GM19395 (cell line): ENCODE measurements at regions not wholly inside any gene's neighbourhood (a gene's known extent, or its start where the extent isn't known, plus 50 kb on each side); places are given as distances from the start of the nearest gene placed in this dataset.
"Not testable (repeated sequence)": the region's sequence is repeated elsewhere in the genome, so short reads cannot be mapped to it uniquely, and the experiment has no call there.

Source experiments
- ATAC-seq: cut with Tn5 transposase; IDR thresholded peaks from one replicate; pipeline ENCODE4 v1.9.1; 2021; ENCODE audit warnings: mild to moderate bottlenecking, moderate library complexity; ENCODE audit not compliant: unreplicated experiment

DNA sequence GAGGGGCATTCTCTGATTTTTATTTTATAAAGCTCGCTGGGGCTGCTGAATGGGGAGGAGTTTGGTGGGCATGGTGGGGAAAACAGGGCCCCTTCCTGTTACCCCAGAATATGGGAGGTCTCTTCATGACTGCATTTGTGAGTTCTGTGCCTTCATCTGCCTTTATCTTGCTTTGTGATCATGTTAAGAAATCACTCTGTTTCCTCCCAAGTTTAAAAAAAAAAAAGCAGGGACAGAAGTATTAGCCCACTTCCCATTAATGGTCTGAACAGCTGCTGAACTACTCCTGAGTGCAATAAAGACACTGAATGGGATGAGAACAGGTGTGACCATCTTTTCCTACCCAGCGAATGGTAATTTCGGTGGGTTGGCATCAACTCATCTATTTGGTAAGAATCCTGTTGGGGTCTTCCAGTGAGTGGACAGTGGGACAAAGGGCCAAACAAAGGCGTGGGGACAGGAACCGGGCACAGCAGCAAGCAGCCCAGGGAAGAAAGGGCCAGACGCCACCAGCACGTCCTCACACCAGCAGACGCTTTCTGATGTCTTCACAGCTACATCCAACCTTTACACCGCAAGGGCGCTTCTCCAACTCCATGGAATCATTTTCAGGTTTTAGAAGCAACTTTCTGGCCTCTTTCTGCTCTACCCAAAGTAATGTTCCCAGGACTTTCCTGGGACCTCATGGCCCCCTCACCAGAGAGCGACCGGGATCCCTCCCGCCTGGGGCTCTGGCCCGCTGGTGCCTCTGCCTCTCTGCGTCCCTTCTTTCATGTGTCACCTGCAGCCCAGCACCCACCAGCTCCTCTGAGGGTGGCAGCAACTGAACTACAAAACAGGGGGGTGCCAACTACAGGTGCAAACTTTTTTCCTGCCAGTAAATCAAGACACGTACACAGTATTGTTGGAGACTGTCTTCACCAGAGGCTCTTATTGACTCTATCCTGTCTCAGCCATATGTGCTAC is 160.2 kb downstream of the ADSS2 start:
- no peak for ATAC-seq

DNA sequence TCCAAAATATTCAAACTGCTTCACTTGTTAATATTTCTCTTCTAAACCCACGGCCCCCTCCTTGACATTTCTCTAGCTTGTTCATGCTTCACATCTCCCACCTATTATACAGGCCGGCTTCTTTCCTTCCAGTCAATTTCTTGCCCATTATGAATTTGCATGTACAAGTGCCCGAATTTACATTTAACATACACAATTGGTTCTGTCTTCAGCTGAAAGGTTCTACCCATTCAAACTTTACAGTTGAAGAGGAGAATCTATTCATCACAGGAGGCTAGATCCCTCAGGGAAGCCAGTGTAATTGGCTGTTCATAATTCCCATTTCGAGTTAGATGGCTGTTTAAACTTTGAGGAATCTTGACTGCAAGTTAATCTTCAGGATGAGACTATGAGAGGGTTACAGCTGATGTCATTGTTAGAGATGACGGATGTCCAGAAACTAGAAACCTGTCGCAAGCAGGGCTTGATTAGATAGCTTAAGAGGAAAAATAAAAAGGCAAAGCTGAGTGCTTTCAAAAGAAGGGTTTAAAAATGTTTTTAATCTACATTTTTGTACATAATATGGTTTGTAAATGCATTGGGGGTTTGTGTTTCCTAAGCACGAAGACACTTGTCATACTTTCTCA is 157.0 kb downstream of the ADSS2 start:
- no peak for ATAC-seq

DNA sequence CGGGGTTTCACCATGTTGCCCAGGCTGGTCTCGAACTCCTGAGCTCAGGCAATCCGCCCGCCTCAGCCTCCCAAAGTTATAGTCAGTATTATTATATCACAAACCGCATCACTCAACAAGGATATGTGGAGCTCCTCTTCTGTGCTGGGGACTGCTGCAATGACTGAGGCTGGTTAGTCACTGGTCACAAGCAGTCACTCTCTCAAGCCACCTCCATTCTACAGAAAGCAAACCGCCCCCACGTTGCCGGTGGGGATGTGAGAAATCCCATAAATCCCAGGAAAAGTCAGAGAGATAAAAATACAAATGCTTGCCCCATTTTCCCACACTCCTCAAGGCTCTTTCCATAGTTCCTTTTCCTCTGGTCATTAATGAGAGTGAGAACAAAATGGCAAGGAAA is 155.7 kb downstream of the ADSS2 start:
- no peak for ATAC-seq

DNA sequence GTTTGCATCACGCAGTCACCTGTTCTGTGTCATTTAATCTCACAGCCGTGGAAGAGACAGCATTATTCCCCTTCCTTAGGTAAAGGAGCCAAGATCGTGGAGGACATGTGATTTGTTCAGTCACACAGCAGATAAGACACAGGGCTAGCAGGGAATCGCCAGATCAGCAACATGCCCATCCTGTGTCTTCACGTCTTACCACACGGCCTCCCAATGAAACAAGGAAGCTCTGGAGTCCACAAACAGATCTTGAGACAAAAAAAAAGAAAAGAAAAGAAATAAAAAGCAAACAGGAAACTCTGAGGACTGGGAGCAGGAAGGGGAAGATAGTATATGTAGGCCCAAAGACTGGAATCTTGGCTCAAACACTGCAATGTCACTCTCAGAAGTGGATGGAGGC is 155.3 kb downstream of the ADSS2 start:
- no peak for ATAC-seq

DNA sequence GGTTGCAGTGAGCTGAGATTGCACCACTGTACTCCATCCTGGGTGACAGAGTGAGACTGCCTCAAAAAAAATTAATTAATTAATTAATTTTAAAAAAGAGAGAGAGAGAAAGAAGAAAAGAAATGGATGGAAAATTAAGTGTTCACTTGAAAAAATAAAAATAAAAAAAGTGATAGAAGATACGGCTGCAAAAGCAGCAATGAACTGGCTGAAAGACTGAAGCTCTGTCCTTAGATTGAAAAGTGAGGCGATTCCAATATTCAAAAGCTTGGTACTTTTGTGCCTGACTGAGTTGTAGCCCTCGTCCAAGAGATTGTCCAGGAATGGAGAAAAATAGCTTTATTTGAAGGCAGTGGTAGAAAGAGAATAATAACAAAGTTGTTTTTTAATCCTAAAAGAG is 154.6 kb downstream of the ADSS2 start:
- ATAC-seq: no peak

DNA sequence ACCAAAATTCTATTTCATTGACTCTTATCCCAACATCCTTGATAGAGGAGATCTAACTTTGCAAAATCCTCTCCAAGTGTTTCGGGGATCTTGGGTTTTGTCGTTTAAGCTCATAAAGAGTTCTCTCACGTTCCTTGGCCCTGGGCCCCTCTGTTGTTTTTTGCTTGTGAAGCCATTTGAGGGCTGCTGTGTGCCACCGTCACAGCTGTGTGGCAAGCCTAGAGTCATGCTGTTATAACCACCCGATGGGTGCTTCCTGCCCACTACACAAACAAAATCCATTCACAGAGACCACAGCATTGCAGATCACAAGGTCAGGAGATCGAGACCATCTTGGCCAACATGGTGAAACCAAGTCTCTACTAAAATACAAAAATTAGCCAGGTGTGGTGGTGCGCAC is 154.1 kb downstream of the ADSS2 start:
- no peak for ATAC-seq

DNA sequence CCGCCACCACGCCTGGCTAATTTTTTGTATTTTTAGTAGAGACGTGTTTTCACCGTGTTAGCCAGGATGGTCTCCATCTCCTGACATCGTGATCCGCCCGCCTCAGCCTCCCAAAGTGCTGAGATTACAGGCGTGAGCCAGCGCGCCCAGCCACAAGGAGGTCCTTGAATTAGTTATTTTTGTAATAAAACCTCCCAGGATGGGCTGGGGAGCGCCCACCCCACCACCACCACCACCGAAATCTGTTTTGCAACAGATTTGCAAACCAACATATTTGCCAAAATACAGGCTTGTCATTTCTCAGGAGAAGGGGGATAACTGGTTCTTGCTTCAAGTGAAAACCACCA is 151.7 kb downstream of the ADSS2 start:
- not testable (repeated sequence) for ATAC-seq

DNA sequence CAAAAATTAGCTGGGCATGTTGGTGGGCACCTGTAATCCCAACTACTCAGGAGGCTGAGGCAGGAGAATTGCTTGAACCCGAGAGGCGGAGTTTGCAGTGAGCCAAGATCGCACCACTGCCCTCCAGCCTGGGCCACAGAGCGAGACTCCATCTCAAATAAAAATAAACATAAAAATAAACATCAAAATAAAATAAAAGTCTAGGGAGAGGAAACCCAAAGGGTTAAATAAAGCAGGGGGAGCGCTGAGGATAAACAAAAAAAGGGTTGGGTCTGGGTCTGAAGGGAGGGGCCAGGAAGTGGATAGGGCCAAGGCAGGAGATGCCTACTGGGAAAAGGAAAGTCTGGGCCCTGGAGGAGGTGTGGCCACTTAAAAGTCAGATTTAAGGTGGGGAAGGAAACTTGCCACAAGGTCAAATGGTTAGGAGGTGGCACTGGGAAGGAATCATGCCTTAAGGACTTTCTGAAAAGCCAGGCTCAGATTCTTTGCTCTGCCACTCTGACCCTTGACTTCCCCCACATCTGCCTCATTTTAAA is 150.0 kb downstream of the ADSS2 start:
- no peak for ATAC-seq

DNA sequence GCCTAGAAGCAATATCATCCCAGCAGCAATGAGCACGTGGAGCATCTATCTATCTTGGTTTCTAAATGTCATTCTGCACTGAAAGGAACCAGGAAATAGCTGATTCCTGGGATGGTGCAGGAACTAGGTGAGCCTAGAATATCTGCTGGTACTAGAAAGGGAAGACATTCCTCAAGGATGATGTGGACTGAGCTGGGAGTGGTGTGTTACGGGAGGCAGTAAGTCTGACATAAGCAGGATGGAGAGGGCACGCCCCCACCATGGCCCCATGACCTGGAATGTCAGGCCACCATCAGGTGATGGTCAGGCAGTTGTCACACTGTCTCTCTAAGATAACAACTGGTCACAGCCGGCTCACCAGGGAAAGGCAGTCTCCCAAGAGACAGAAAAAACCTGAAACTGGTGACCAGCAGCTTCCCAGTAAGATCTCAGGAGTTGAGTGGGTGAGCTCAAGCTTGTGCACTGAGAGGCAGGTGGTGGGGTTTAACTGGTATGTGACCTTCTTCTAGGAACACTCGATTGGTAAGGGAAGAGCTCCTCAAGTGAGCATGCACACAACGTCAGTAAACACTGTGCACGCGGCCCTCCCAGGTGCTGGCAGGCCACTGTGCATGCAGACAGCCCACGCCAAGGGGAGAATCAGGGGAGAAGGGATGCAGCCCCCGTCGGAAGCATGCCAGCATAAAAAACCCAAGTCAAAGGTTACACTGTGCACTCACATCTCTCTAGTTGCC is 148.7 kb downstream of the ADSS2 start:
- ATAC-seq: no peak

DNA sequence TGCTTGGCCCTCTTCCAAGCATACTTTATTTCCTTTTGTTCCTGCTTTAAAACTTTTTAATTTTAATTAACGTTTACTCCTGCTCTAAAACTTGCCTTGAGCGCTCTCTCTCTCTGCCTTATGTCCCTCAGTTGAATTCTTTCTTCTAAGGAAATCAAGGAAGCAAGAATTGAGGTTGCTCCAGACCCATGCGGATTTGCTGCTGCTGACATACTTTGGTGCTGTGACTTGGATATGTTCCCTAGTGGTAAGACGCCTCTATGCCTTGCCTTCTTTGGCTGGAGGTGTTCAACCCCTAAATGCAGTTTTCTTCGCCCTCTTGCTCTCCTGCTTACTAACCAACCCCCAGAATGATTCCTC is 148.1 kb downstream of the ADSS2 start:
- ATAC-seq: no peak

DNA sequence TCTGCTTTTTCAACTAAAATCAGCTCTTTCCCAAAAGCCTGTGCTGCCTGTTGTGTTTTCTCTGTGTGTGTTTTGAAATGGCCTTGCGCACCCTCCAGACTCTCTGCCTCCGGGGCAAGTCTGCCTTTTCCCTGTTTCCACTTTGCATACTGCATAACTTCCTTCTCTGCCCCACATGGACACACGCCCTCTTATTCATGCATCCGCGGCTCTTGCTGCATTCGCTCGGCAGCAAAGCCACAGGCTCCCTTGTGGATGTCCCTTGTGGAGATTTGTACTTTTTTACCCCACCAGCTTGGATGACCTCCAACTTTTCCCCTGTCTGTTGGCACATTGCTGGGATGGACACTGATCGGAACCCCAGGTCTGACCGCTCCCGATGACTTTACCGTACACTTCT is 147.6 kb downstream of the ADSS2 start:
- no peak for ATAC-seq

DNA sequence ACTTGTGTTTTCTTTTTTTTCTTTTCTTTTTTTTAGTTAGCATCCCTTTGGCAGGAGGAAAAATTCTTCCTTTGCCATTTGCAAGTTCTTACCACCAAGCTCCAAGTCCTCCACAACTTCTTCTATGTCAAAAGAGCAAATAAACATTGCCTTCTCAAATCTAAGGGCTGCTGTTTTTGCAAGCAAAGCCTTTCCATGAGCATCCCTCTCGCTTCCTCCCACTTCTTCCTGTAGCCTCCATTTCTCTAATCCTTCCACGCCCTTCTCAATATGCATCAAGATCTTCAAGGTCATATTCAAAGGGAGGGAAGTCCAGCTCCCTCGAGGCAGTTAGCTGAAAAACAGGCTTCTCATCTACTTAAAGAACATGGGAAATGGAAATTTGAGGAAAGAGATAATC is 147.1 kb downstream of the ADSS2 start:
- no peak for ATAC-seq

DNA sequence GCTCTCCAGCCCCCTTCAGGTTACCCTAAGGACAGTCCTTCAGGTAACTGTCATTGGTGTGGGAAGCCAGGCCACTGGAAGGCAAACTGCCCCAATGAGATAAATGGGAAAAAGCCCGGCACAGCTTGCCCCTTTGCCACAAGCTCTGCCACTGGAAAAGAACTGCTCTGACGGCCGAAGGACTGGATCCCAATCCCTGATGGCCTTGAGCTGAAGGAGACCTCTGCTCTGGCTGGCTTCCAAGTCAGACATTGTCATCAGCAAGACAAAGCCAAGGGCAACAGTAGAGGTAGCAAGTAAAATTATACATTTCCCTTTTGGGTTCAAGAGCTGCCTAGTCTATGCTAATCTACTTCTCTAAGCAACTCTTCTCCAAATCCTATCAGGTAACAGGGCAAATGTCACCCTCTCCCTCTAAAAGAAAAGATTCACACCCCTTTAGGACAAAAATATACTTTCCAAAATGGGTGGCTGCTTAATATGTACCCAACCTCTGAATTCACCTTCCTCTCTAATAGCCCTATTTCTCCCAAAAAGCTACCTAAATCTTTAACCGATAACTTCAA is 145.8 kb downstream of the ADSS2 start:
- no peak for ATAC-seq

DNA sequence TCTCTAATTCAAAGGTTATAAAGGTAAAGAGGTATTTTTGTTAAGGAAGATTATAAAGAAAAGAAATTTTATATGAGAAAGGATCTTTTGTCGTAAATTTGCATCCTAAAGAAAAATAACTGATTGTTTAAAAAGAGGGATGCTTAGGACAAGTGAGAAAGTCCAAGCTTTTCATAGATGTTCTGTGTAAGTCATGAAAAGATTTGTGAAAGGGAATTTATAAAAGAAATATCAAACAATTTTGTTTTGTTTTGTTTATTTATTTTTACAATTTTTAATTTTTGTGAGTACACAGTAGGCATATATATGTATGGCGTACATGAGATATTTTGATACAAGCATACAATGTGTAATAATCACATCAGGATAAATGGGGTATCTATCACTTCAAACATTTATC is 145.2 kb downstream of the ADSS2 start:
- ATAC-seq: no peak

DNA sequence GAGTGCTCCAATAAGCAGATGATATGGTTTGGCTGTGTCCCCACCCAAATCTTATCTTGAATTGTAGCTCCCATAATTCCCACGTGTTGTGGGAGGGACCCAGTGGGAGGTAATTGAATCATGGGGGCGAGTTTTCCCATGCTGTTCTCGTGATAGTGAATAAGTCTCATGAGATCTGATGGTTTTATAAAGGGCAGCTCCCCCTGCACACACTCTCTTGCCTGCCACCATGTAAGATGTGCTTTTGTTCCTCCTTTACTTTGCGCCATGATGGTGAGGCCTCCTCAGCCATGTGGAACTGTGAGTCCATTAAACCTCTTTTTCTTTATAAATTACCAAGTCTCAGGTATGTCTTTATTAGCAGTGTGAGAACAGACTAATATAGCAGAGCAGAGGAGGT is 142.5 kb downstream of the ADSS2 start:
- not testable (repeated sequence) for ATAC-seq

DNA sequence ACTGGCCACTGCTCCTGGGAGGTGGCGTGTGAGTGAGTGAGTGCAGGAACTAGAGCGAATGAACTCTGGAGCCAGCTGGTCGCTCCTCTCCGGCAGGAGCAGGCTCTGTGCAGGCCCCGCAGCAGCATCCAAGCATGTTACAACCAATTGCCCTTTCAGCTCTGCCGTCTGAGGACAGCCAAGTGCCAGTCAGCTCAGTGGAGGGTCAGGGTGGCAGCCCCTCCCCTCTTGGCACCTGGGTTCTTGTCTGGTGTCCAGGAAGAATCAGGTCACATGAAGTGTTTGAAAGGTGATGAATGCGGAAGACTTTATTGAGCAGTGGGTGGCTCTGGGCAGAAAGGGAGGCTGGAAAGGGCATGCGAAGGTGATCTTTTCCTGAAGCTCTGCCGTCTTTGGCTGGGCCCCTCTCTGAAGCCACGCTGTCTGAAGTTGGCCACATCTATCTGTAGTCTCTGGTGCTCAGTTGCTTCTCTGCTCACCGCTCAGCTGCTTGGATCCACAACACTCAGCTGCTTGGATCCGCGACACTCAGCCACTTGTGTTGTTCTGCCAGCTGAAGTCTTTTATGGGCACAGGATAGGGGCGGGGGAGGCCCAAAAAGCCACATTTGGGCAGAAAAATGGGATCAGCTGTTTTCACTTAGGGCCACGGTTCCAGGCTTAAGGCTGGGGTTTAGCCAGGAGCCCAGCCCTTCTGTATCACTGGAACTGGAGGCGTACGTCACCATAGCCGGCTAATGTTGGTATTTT is 139.8 kb downstream of the ADSS2 start:
- ATAC-seq: no peak

DNA sequence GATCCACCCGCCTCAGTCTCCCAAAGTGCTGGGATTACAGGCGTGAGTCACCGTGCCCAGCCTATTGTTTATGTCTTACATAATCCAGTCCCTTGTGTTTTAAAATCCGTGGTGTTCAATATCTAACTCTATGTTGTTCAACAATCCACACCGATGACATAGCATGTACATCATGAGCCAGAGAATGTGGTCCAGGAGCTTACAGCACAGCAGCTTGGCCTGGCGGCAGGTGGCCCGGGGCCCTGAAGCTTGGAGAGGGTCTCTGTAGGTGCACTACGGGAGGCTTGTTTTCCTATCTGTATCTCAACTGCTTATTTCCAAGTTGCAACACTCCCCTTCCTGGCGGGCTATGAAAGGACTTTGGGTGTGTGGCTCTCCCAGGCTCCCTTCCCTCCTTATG is 138.4 kb downstream of the ADSS2 start:
- ATAC-seq: no peak

DNA sequence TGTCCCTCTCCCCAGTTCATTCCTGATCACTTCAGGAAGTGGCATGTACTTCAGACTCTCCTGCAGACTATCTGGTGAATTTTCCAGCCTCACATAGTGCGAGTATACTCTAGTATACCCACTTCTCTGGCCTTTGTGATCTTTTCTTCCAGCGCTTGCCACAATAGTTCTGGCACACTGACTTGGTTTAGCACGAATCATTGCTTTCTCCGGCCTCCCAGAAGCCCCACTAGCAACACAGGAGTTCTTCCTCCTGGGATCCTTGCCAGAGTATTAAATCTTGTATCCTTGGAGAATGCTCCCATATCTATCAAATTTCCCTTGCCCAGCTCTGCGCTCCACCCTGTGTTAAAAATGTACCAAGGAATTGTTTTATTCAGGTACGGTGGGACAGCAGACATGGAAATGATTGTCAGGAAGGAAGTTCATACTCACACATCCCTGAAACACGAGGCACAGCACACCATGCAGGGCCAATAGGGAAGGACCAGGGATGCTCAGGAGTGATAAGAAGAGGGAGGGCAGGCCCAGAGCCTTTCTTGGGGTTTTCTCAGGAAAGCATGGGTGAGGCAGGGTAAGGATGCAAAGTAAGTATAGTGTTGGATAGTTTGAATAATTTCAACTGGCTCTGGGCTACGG is 136.7 kb downstream of the ADSS2 start:
- no peak for ATAC-seq

DNA sequence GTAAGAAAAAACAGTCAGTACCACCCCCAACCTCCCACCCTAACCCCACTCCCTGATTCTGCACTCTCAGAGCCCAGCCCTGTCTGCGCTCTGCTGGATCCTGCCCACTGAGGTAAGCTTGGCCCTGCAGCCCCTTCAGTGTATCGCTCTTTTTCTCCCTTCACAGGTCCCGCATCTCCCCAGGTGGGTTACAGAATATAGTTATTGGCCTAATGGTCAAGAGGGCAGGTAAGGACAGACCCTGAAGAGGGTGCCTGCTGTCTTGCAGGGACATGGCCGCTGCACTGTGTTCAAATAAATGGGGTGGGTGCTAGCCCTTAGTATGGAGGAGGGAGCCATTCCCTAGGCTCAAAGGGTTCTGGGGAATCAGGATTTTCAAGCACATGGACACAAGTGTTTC is 135.7 kb downstream of the ADSS2 start:
- no peak for ATAC-seq

DNA sequence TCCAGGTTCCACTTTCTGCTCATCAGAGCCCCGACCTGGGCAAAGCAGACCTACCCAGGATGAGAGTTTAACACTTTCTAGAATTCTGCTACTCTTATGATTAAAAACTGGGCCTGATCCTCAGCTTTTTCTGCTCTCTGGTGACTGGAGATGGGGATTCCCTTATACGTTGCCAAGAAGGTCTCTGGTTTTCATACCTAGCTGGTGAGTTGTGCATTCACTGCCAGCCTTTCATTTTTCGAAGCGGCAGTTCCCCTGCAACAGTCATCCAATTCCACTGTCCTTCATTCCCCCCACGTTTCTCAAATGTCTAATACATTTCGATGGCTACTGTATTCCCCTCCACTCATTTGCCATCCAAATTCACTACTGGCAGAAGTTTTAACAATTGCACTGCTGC is 135.3 kb downstream of the ADSS2 start:
- no peak for ATAC-seq
